ENCODE measurements at regions not wholly inside any gene's neighbourhood (a gene's known extent, or its start where the extent isn't known, plus 50 kb on each side); places are given as distances from the start of the nearest gene placed in this dataset.

DNA sequence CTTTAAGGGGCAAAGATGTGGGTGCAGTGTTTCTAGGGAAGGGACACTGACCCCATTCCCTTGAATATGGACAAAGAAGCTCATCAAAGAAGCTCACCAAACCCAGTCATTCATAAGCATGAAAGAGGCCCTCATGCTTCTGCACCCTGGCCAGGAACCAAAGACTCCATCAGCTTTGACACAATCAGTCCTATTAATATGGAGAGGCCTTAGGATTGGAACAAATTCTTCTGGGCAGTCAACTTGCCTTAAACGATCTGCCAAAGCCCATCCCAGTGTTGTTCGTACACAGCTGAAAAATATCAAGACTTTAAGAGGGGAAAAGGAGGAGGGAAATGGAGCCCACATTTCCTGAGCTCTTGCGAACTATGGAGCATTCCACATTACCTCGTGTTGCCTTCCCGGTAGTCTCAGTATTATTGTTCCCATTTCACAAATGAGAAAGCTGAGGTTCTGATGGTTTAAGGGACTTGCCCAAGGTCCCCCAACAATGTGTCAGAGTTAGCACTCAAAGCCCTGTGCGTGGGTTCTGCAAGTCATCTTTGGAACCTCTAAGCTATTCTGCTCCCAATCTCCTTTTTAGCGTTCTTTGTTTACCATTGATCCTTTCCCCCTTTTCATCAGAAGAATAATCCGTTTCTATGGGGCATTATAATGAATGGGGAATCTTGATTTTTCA lies 161.9 kb downstream of the ZBTB18 start:
- POLR2A ChIA-PET, result interaction anchor here (1.1 kb wide), 1 partner anchor 11 kb away, joined by 3 read pairs; no protein-coding TSS in a partner anchor
- CTCF ChIA-PET, result interaction anchor here (1.9 kb wide), 1 partner anchor 11 kb away, joined by 5 read pairs; no protein-coding TSS in a partner anchor
- TF ChIP-seq ARNT (IDR thresholded peaks at IDR 0.05), result no peak
- TF ChIP-seq HDGF (IDR thresholded peaks at IDR 0.05; ENCODE audit: borderline replicate concordance), result no peak
- no peak for TF ChIP-seq LEF1 (IDR thresholded peaks at IDR 0.05; ENCODE audit: borderline replicate concordance)
- TF ChIP-seq SUZ12 (IDR thresholded peaks at IDR 0.05), result no peak
- no peak for TF ChIP-seq BHLHE40 (IDR thresholded peaks at IDR 0.05; ENCODE audit: borderline replicate concordance)
- TF ChIP-seq ZNF384 (IDR thresholded peaks at IDR 0.05), result no peak
- TF ChIP-seq SP1 (IDR thresholded peaks at IDR 0.05), result no peak
- no peak for TF ChIP-seq L3MBTL2 (conservative IDR thresholded peaks at IDR 0.05)
- no peak for TF ChIP-seq TARDBP (IDR thresholded peaks at IDR 0.05)
- no peak for TF ChIP-seq ELF4 (IDR thresholded peaks at IDR 0.05)
- no peak for TF ChIP-seq FOXM1 (IDR thresholded peaks at IDR 0.05; ENCODE audit: borderline replicate concordance)
- TF ChIP-seq NFRKB (IDR thresholded peaks at IDR 0.05), result no peak
- no peak for TF ChIP-seq FOXK2 (IDR thresholded peaks at IDR 0.05)
- TF ChIP-seq CTBP1 (IDR thresholded peaks at IDR 0.05; ENCODE audit: borderline replicate concordance), result no peak
- DNase-seq (ENCODE audit: extremely low spot score), result no peak

DNA sequence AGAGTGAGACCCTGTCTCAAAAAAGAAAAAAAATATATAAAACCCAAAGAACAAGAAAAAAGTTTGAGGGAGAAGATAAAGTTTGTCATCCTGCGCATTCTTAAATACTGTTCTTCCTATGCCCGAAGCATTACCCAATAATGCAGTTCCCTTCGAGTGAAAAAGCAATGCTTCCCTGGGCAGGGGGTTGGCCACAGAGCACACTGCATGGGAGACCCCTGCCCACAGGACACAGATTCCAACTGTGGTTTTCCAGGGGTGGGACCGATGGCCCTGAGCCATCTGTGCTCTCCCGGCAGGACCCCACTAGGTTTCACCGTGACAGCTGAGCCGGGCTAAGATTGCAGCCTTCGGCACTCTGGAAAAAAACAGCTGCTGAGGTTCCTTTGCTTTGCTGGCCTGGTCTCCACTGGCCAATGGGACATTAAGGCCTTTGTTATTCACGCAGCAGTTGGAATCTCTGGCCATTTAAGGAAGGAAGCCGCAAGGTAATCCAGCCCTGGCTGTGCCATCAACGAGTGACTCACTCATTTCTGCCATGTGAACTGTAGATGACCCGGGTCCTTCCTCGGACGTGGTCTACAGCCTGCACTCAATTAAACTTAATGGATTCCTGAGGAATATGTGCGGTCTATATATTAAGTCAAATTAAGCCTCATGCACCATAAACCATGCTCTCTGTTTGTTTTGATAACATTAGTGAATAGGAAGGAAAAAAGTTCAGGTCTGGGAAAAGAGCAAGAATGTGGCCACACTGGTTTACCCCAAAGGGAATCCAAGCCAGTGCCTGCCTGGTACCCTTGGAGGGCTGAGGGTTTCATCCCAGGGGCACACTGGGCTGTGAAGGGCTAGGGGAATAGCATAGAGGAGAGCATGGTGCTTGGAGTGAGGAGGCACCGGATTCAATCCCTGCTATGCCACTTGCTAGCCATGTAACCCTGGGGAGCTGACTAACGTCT lies 163.2 kb downstream of the ZBTB18 start:
- POLR2A ChIA-PET, result no interaction called here
- CTCF ChIA-PET, result no interaction called here
- TF ChIP-seq BHLHE40 (IDR thresholded peaks at IDR 0.05; ENCODE audit: borderline replicate concordance) (no peak), TARDBP (IDR thresholded peaks at IDR 0.05) (no peak), FOXA1 (IDR thresholded peaks at IDR 0.05) (no peak), CTBP1 (IDR thresholded peaks at IDR 0.05; ENCODE audit: borderline replicate concordance) (peak; percentile 76), HDGF (IDR thresholded peaks at IDR 0.05; ENCODE audit: borderline replicate concordance) (no peak), ZNF384 (IDR thresholded peaks at IDR 0.05) (no peak), ELF4 (IDR thresholded peaks at IDR 0.05) (no peak), LEF1 (IDR thresholded peaks at IDR 0.05; ENCODE audit: borderline replicate concordance) (no peak), FOXM1 (IDR thresholded peaks at IDR 0.05; ENCODE audit: borderline replicate concordance) (no peak), FOXK2 (IDR thresholded peaks at IDR 0.05) (no peak), SP1 (IDR thresholded peaks at IDR 0.05) (no peak), L3MBTL2 (conservative IDR thresholded peaks at IDR 0.05) (peak; percentile 51; the same call in 1 of the 2 replicates), ARNT (IDR thresholded peaks at IDR 0.05) (peak; percentile 34; the same call in 1 of the 2 replicates), NFRKB (IDR thresholded peaks at IDR 0.05) (no peak), SUZ12 (IDR thresholded peaks at IDR 0.05) (no peak)
- TF ChIP-seq, protein P1, sequence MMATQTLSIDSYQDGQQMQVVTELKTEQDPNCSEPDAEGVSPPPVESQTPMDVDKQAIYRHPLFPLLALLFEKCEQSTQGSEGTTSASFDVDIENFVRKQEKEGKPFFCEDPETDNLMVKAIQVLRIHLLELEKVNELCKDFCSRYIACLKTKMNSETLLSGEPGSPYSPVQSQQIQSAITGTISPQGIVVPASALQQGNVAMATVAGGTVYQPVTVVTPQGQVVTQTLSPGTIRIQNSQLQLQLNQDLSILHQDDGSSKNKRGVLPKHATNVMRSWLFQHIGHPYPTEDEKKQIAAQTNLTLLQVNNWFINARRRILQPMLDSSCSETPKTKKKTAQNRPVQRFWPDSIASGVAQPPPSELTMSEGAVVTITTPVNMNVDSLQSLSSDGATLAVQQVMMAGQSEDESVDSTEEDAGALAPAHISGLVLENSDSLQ (IDR thresholded peaks at IDR 0.05), result peak; percentile 37; the same call in 1 of the 2 replicates
- peak; percentile 73 for DNase-seq (ENCODE audit: extremely low spot score)

DNA sequence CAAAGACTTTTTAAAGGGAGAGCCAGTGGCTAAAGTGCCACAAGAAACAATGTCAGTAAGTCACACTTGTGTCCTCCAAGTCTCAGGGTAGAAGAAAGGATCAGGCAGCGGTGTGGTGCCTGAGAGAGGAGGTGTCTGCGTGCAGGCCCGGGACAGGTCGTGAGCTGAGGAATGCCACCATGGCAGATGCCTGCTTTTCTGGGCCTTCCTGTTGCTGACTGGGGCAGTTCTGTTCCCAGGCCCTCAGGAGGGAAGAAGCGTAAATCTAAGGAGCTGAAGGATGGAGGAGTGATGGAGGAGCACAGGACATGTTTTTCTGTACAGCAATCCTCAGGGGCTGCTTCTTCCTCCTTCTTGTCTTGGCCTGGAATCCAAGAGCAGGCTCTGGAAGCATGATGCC lies 165.8 kb downstream of the ZBTB18 start:
- TF ChIP-seq FOXM1 (IDR thresholded peaks at IDR 0.05; ENCODE audit: borderline replicate concordance), result no peak
- no peak for TF ChIP-seq FOXK2 (IDR thresholded peaks at IDR 0.05)
- no peak for TF ChIP-seq FOXA1 (IDR thresholded peaks at IDR 0.05)
- TF ChIP-seq L3MBTL2 (conservative IDR thresholded peaks at IDR 0.05), result no peak
- TF ChIP-seq, protein P1 (IDR thresholded peaks at IDR 0.05), result no peak
- TF ChIP-seq NFRKB (IDR thresholded peaks at IDR 0.05), result no peak
- TF ChIP-seq ZNF384 (IDR thresholded peaks at IDR 0.05), result no peak
- no peak for TF ChIP-seq ARNT (IDR thresholded peaks at IDR 0.05)
- no peak for TF ChIP-seq LEF1 (IDR thresholded peaks at IDR 0.05; ENCODE audit: borderline replicate concordance)
- TF ChIP-seq ELF4 (IDR thresholded peaks at IDR 0.05), result no peak
- ChIA-PET POLR2A (no interaction called here), CTCF (no interaction called here)
- DNase-seq (ENCODE audit: extremely low spot score), result no peak

DNA sequence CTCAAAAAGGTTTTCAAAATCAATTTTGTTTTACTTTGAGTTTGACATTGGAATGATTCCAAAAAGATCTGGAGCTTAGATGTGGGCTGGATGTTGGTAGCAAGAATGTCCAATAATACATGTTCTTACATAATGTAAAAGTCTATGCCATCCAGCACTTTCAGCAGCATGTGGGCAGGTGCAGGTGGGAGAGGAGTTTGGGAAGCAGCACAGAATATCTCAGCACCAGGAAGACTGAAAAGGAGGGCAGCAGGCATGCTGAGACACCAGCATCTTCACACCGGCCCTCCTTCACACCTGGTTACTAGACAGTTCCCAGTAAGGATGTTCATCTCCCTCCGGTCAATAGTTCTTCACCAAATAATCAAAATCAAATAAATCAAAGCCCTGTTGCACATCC lies 166.6 kb downstream of the ZBTB18 start:
- POLR2A ChIA-PET, result no interaction called here
- DNase-seq (ENCODE audit: extremely low spot score), result no peak
- TF ChIP-seq CTBP1 (IDR thresholded peaks at IDR 0.05; ENCODE audit: borderline replicate concordance) (no peak), BHLHE40 (IDR thresholded peaks at IDR 0.05; ENCODE audit: borderline replicate concordance) (no peak), HDGF (IDR thresholded peaks at IDR 0.05; ENCODE audit: borderline replicate concordance) (no peak), ELF4 (IDR thresholded peaks at IDR 0.05) (no peak), SUZ12 (IDR thresholded peaks at IDR 0.05) (no peak), FOXM1 (IDR thresholded peaks at IDR 0.05; ENCODE audit: borderline replicate concordance) (no peak), TARDBP (IDR thresholded peaks at IDR 0.05) (no peak), L3MBTL2 (conservative IDR thresholded peaks at IDR 0.05) (no peak), ARNT (IDR thresholded peaks at IDR 0.05) (no peak), LEF1 (IDR thresholded peaks at IDR 0.05; ENCODE audit: borderline replicate concordance) (no peak), SP1 (IDR thresholded peaks at IDR 0.05) (no peak), FOXA1 (IDR thresholded peaks at IDR 0.05) (no peak), NFRKB (IDR thresholded peaks at IDR 0.05) (no peak), ZNF384 (IDR thresholded peaks at IDR 0.05) (no peak), FOXK2 (IDR thresholded peaks at IDR 0.05) (no peak)
- TF ChIP-seq, protein P1 (IDR thresholded peaks at IDR 0.05), result no peak
- CTCF ChIA-PET, result no interaction called here

DNA sequence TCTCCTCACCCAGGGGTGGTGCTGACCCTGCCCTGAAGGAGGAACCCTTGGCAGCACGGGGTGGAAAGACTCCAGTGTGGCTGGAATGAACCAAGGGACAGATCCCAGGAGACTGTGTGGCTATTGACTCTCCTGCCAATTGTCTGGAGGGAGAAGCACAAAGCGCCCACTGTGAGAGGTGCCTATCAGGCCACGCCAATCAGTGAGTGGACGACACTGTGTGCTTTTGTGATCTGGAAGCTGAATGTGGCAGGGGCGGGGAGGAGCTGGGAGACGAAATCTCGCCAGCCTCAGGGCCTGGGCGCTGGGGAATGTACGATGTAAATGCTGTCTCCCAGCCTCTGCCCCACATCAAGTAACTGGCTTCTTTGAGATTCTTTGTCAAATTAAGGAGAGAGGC lies 167.1 kb downstream of the ZBTB18 start:
- CTCF ChIA-PET, result no interaction called here
- POLR2A ChIA-PET, result no interaction called here
- DNase-seq (ENCODE audit: extremely low spot score), result no peak
- TF ChIP-seq L3MBTL2 (conservative IDR thresholded peaks at IDR 0.05) (no peak), ZNF384 (IDR thresholded peaks at IDR 0.05) (no peak), SUZ12 (IDR thresholded peaks at IDR 0.05) (no peak), CTBP1 (IDR thresholded peaks at IDR 0.05; ENCODE audit: borderline replicate concordance) (no peak), TARDBP (IDR thresholded peaks at IDR 0.05) (no peak), ELF4 (IDR thresholded peaks at IDR 0.05) (no peak), FOXK2 (IDR thresholded peaks at IDR 0.05) (no peak), LEF1 (IDR thresholded peaks at IDR 0.05; ENCODE audit: borderline replicate concordance) (no peak), FOXM1 (IDR thresholded peaks at IDR 0.05; ENCODE audit: borderline replicate concordance) (no peak), SP1 (IDR thresholded peaks at IDR 0.05) (no peak), BHLHE40 (IDR thresholded peaks at IDR 0.05; ENCODE audit: borderline replicate concordance) (no peak)
